ENCODE measurements at regions not wholly inside any gene's neighbourhood (a gene's known extent, or its start where the extent isn't known, plus 50 kb on each side); places are given as distances from the start of the nearest gene placed in this dataset.

- peak; percentile 27 for DNase-seq
These were observed 53.5 kb upstream of the DCBLD2 start for GRCh38 chr3:98954791-98955604.

- no peak for DNase-seq
These were observed 52.7 kb upstream of the DCBLD2 start for GRCh38 chr3:98954242-98954641.

GRCh38 chr3:98952404-98952803 is 50.9 kb upstream of the DCBLD2 start:
- DNase-seq = no peak

Data from femur (tissue), 1 donor.